ENCODE measurements at regions not wholly inside any gene's neighbourhood (a gene's known extent, or its start where the extent isn't known, plus 50 kb on each side); places are given as distances from the start of the nearest gene placed in this dataset.

DNA sequence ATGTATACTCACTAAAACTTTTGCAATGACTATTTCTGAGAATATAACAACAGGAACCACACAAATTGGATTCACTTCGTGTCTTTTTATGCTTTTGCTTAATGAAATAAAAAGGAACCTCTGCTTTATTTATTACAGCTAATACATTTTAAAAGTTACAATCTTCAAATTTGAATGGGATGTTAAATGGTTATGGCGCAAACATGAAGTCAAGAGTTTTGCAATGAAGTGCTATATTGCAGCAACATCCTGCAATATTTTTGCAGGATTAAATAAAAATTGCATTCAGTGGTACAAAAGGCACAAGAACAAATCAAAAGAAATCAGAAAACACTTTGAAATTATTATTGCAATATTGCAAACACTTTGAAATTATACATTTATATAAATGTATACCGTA is 1519.0 kb upstream of the MIR17HG start:
- DNase-seq (ENCODE audit: low read depth), result no peak

DNA sequence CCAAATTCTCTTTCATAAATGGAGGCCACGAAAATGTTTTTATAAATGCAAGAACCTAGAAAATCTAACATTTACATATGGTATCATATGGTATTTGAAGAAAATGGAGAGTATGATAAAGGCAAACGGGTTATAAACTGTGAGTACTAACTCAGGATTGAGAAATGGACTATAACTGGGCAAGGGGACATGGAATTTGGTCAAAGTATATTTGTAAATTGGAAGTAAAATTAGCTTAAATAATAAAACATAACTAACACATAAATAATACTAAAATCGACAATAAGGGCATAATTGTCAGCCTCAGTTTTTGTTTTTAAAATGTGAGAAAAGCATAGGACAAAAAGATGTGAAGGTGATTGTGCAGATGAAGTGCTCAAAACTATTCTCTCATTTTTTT is 1516.3 kb upstream of the MIR17HG start:
- DNase-seq (ENCODE audit: low read depth), result no peak

DNA sequence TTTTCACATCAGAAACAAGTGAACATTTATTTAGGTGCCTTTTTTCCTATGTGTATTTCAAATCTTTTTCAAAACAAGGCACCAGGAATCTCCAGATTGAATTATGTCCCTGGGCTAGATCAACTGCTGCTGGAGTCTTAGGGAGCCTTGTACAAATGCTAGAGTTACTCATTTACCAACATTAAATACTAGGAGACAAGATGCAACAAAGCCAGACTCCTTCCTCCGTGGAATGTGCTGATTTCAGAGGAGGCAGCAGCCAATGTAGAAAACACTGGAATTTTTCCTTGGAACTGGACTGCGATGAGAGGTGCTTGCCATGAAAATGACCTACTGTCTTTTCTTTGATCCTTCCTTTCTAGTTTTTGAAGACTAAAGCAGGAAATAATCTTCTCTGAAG is 1514.7 kb upstream of the MIR17HG start:
- DNase-seq (ENCODE audit: low read depth), result no peak

DNA sequence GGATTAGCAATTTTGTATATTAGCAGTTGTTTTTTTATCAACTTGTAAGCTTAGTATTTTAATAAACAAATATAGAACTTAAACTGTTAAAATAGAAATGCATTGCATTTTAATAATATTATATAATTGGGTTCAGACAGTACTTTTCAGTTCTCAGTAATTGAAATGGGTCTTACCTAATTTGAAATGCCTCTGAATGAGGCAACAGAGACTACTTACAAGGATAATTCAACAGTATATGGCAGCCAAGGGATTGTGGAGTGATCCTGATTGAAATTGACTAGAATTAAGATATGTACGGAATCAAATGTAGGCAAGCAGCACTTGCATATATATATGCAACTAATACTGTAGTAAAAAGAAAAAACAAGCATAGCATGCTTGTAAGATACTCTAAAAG is 1503.9 kb upstream of the MIR17HG start:
- no peak for DNase-seq (ENCODE audit: low read depth)

DNA sequence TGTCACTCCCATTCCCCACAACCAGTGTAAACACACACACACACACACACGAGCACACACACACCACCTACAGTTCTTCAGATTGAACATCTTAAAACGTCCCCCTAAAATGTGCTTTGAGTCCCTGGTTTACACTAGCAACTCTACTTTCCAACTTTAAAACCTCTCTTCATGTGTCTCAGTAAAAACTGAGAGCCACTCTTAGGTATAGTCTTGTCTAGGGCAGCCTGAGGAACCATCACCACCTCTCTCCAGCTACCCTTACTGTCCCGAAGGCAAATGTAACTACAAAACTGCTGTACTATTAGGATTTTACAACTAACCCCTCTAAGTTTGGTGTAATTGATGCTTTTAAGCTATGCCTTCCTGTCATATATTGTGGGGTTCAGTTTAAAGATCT is 1501.6 kb upstream of the MIR17HG start:
- no peak for DNase-seq (ENCODE audit: low read depth)

DNA sequence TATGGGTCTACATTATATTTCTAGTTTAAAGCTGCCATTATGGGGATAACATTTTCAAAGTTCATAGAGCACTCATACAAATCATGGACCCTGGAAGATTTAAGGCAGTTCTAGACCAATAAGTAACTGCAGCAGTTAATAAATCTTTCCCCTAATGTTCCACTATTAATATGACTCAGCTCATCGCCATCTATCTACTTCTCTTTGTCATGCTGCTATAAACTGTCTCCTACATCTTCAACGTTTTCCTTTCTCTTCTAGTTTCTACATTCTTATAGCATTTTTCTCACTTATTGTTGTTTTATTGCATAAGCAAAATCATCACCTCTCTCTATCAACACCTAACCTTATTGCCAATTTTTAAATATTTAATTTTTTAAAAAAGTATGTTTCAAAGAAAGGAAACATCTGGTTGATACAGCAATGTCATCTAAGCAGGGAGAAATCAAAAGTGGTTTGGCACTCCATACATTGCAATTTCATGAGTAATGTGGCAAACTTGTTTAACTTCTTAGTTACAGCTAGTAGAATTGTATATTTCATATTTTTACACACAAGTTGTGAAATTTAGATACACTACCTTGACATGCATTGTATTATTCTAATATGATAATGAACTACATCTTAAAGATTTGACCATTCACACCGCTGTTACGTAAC is 1500.4 kb upstream of the MIR17HG start:
- no peak for DNase-seq (ENCODE audit: low read depth)

DNA sequence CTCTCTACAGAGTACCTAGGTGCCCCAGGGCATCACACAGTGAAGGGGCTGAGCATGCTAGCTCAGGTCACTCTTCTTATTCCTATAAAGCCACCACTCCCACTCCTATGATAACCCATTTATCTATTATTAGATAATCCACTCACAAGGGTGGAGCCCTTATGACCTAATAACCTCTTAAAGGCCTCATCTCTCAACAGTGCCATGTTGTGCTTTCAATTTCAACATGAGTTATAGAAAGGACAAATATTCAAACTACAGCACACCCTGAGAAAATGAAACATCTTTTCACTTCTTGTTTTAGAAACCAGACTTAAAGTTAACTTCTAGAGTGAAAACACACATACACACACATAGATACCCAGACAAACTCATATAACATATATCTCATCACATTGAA is 1494.9 kb upstream of the MIR17HG start:
- no peak for DNase-seq (ENCODE audit: low read depth)

DNA sequence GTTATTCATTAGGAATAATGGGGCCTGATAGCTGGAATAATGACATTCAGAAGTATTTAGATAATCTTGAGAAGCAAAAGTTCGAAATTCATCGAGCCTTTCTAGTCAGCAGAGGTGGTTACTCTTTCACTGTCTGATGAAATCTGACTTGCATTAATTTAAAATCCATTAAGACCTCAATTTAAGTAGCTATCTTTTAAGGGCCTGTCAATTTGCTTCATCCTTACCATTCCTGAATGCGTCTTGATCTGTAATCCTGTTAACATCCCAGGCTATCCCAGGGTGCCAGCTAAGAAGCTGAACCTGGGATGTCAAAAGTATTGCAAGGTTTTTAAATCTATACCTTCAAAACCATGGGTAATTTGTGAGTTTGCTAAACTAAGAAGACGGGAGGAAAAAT is 1491.0 kb upstream of the MIR17HG start:
- no peak for DNase-seq (ENCODE audit: low read depth)

DNA sequence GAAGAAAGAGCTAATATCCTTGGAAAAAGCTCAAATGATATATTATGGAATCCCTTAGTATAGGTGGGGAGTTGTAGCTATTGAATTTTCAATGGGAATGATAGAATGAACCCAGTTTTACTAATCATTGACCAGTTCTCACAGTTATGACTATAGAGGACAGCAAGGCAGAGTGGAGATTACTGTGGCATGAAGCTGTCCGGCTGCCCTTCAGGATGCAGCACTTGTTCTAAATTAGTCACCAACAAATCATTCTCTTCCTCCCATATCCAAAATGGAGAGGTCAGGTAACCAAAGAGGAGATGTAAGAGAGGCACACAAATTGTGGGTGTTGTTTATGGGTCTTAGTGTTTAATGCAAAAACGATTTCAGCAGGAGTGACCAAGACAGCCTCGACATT is 1490.0 kb upstream of the MIR17HG start:
- no peak for DNase-seq (ENCODE audit: low read depth)

DNA sequence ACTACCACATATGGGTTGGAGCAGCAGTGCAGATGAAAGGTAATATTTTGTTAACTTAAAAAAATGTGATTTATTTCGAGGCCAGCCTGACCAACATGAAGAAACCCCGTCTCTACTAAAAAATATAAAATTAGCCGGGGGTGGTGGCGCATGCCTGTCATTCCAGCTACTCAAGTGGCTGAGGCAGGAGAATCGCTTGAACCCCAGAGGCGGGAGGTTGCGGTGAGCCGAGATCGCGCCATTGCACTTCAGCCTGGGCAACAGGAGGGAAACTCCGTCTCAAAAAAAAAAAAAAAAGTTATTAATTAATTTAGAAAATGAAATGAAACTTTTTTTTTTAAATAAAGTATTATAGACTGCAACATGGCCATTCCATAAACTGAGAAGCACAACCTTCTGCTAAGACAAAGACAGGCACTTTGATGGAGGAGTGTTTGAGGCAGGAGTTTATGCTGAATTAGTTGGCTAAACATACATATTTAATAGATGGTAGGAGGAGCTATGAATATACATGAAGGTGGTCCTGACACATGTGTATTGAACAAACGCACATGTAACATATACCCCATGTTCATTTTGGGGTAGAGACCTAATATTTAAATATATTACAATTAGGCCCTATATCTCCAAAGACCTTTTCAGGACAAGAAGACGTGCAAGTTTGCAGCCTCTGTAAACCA is 1485.3 kb upstream of the MIR17HG start:
- no peak for DNase-seq (ENCODE audit: low read depth)

DNA sequence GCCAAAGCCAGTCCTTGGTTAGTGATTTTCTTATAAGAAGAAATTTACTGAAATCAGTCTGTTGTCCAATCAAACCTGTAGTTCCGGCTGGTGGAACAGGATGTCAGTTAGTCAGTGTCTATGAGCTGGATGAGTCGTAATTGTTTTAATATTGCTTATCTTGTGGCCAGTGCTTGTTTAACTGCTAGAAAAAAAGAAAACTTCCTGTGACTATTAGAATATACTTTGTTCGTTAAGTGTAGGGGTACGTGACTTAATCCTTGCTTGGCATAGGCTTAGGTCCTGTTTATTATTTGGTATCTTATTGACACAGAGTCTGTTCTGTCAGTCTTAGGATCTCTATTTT is 1484.8 kb upstream of the MIR17HG start:
- no peak for DNase-seq (ENCODE audit: low read depth)

DNA sequence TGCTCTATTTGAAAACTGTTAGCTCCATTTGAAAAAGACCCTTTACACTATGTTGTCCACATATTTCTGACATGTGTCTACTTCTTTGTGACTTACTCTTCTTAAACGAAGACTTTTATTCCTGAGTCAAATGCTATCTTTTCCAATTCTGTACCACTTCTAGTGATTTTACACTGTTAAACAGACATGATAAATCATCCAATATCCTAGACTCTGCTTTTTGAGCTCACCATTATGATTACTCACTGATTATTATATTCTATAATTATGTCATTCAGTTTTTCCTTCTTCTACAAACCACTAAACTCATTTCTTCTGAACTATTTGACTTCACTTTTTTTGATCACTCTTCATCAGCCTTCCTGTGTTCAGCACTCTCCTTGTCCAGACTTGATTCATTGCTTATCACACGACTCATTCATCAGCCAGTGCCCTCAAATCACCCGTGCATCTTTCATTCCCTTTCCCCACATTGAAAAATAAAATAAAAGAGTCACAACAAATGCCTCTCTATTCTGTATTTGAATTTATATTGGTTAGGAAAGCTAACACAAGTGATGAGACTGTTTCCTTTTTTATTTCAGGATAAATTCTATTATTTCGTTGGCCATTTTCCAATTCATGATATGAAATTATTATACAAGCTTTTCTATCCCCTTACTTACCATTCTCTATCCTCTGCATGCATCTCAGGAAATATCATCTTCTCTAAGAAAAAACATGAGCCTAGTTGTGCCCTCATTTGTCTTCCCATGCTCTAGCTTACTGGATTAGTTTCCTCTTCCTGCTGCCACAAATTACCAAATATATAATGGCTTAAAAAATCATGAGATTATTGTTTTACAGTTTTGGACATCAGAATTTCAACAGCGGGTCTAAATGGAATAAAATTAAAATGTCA is 1482.1 kb upstream of the MIR17HG start:
- no peak for DNase-seq (ENCODE audit: low read depth)

DNA sequence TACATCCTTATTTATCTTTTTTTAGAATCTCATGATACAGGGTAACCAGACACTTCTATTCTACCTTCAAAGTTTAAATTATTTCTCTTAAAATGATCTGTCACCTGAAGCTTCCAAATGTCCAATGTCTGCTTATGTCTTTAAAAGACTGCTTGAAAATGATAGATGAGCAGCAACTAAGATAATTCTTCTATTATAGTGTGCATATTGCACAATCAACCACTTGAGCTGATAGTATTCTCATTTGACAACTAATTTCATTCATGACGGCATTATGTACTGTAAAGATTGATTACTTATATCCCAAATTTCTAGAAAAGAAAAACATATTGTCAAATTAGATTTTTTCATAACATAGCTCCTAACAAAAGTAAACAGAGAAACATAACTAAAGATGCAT is 1478.2 kb upstream of the MIR17HG start:
- DNase-seq (ENCODE audit: low read depth), result no peak

DNA sequence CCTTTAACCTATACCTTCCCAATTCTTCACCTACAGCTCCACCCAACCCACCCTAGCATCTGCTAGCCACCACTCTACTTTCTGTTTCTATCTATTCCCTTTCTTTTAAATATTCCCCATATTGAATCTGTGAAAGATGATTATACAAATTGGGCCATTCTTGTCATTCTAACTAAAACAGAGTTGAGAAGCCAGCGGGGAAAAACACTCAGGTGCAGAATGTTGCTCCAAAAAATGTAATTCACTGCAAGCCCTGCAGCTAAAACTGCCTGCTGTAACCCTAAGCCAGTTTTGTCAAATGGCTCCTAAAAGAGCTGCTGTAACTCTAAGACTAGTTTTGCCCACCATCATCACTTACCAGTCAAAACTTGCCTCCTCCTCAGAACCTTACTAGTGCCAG is 1468.6 kb upstream of the MIR17HG start:
- no peak for DNase-seq (ENCODE audit: low read depth)

DNA sequence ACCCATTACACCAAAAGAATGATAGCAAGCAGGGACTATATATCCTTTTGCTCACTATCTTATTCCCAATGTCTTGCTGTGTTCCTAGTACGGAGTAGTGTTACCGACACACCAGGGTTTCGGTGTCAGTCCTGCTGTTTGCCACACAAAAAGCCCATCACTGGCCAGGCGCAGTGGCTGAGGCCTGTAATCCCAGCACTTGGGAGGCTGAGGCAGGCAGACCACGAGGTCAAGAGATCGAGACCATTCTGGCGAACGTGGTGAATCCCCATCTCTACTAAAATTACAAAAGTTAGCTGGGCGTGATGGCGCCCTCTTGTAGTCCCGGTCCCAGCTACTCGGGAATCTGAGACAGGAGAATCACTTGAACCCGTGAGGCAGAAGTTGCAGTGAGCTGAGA is 1467.3 kb upstream of the MIR17HG start:
- no peak for DNase-seq (ENCODE audit: low read depth)

DNA sequence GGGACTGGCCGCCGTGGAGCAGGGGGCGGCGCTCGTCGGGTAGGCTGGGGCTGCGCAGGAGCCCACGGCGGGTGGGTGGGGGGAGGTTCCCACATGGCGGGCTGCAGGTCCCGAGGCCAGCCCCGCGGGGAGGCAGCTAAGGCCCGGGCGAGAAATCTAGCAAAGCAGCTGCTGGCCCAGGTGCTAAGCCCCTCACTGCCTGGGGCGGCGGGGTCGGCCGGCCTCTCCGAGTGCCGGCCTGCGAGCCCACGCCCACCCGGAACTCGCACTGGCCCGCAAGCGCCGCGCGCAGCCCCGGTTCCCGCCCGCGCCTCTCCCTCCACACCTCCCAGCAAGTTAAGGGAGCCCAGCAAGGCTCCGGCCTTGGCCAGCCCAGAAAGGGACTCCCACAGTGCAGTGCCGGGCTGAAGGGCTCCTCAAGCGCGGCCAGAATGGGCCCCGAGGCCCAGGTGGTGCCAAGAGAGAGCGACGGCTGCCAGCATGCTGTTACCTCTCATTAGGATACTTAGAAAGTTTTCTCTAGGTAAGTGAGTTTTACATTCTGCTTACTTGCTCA is 1463.5 kb upstream of the MIR17HG start:
- no peak for DNase-seq (ENCODE audit: low read depth)

DNA sequence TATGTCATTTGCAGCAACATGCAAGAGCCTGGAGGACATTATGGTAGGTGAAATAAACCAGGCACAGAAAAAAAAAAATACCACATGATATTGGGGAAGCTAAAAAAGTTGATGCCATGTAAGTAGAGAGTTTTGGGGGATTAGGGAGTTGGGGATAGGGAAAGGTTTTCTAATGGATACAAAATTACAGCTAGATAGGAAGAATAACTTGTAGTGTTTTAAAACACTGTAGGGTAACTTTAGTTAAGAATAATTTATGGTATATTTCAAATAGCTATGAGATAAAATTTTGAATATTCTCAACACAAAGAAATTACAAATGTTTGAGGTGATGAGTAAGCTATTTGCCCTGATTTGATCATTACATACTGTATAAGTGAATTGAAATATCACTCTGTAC is 1456.7 kb upstream of the MIR17HG start:
- no peak for DNase-seq (ENCODE audit: low read depth)

DNA sequence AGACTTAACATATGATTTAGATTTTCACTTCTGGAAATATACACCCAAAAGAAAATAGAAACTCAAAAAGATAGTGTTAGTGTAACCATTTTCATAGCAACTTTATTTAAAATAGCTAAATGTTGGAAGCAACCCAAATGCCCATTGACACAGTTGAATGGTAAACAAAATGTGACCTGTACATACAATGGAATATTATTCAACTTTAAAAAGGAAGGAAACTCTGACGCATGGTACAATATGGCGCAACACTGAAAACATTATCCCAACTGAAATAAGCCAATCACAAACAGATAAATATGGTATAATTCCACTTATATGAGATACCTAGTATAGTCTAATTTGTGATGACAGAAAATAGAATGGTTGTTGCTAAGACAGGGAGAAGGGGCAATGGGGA is 1456.1 kb upstream of the MIR17HG start:
- no peak for DNase-seq (ENCODE audit: low read depth)

DNA sequence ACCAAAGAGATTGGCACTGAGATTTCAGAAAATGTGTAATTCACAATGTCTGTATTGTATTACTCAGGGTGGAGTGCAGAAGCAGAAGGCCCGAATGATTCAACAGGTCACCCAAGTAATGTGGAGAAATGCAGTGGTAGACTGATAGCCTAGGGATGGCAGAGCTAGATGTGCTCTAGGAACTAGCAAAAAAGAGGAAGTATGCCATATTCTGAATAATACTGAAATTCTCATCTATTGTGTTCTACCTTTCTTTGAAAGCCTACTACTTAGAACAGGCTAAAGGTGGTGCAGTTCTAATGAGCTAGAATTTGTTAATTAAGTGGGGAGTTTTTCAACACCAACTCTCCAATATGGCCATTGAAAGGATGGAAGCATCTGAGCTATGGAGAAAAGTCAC is 1449.8 kb upstream of the MIR17HG start:
- no peak for DNase-seq (ENCODE audit: low read depth)

DNA sequence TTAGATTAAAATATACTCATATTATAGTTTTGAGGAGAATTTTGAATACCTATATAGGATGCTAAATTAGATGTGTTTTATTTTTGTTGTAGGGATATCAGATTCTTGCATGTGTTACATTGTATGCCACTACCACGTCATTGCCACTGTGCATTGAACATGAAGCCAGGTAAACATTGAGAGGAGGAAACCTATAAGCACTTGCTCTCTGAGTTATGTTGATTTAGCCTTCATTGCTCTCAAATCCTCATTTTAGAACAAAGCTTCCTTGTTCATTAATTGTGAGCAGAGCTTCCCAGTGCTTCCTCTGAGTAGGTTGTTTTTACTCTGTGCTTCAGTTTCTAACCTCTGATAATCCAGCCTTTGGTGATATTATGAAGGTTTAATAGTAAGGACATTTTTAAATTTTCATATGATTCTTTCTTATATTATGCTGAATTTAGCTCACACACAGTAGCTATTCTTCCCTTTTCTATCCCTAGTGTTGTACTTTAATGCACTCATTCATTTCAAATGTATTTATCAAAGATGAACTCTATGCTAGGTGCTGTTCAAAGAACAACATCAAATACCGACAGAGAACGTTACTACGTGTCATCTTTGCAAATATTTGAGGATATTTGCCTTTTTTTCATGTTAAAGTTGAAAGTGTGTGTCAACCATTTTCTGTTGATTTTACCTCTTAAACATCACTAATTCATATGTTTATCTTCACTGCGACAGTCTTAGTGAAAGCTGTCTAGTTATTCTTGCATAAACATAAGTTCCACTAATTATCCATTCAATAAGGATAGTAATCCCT is 1448.0 kb upstream of the MIR17HG start:
- no peak for DNase-seq (ENCODE audit: low read depth)

DNA sequence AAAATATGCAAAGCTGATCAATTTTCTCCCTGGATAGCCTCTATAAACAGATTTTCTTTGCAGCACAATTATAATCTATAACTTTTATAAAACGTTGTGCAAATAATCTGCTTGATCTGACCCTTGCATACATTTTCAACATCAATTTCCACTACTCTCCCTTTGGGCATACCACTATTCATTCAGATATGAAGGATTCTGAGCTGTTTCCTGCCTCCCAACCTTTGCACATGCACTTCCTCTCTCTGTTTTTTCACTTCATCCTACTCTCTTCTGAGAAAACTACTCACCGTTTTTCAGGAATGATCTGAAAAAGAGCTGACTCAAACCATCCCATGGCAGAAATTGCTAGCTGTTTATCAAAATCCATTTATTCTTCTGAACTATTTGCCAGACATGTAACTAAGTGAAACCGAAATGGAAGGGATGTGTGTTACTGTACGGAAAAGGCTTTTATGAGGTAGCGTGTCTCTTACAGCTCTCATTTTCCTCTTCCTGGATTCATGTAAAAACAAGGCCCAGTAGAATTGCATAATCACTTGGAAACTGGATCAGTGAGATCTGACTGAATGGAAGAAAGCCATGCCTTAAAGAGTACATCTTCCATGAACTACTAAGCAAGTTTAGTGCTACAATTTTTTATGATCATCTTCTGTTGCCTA is 1447.3 kb upstream of the MIR17HG start:
- DNase-seq (ENCODE audit: low read depth), result no peak

DNA sequence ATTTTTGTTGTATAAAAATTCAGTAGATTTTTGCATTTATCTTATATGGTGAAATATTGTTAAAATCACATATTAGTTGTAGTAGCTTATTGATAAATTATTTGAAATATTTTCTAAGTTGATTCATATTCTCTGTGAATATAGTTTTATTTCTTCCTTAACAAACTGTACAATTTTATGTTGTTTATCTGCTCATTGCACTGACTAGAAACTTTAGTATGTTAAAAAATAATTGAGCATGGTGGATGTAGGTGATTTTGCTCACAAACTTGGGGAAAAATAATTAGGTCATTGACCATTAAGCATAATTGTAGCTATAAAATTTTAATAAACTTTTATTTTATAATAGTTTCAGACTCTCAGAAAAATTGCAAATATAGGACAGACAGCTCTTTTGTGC is 1445.3 kb upstream of the MIR17HG start:
- DNase-seq (ENCODE audit: low read depth), result no peak

All from activated T-cell treated with anti-CD3 and anti-CD28 coated beads for 48 hours (primary cell).